Neutrophil (primary cell): ENCODE measurements at regions not wholly inside any gene's neighbourhood (a gene's known extent, or its start where the extent isn't known, plus 50 kb on each side); places are given as distances from the start of the nearest gene placed in this dataset.
"Not testable (repeated sequence)": the region's sequence is repeated elsewhere in the genome, so short reads cannot be mapped to it uniquely, and the experiment has no call there.

Source experiments
- H3K27ac ChIP-seq: fragments of 200-600 bp; sonication (generic); 2 replicates; pipeline ENCODE4 v1.5.1; 2016; ENCODE audit warnings: mild to moderate bottlenecking, moderate library complexity
- H3K27me3 ChIP-seq: fragments of 200-600 bp; sonication (generic); 2 replicates; pipeline ENCODE4 v1.6.0; 2016; ENCODE audit warnings: mild to moderate bottlenecking
- H3K36me3 ChIP-seq: fragments of 200-600 bp; sonication (generic); 2 replicates; pipeline ENCODE4 v1.5.1; 2017
- H3K4me1 ChIP-seq, 2 experiments: fragments of 200-600 bp in 1 of 2; sonication (generic) in 1 of 2; 1 replicate in 1 of 2; 2 replicates in 1 of 2; pipeline versions ENCODE4 v1.5.1 to v1.6.1; 2013 to 2016; ENCODE audit warnings: low read depth in 1 of 2, low read length in 1 of 2, mild to moderate bottlenecking in 1 of 2, moderate library complexity in 1 of 2; ENCODE audit not compliant: control insufficient read depth in 1 of 2, insufficient read depth in 1 of 2
- H3K4me3 ChIP-seq, 2 experiments: fragments of 200-600 bp in 1 of 2; sonication (generic) in 1 of 2; 1 replicate in 1 of 2; 2 replicates in 1 of 2; pipeline ENCODE4 v1.5.1; 2013 to 2016; ENCODE audit warnings: low read depth in 1 of 2, low read length in 1 of 2, mild to moderate bottlenecking in 1 of 2, moderate library complexity in 1 of 2
- H3K9me3 ChIP-seq: fragments of 200-600 bp; sonication (generic); 2 replicates; pipeline ENCODE4 v1.5.1; 2016
- TF ChIP-seq, protein P1 (sequence below): fragments of 200-600 bp; sonication (generic); IDR thresholded peaks from 2 replicates; pipeline ENCODE4 v1.5.1; 2016; ENCODE audit warnings: antibody characterized with exemption

DNA sequence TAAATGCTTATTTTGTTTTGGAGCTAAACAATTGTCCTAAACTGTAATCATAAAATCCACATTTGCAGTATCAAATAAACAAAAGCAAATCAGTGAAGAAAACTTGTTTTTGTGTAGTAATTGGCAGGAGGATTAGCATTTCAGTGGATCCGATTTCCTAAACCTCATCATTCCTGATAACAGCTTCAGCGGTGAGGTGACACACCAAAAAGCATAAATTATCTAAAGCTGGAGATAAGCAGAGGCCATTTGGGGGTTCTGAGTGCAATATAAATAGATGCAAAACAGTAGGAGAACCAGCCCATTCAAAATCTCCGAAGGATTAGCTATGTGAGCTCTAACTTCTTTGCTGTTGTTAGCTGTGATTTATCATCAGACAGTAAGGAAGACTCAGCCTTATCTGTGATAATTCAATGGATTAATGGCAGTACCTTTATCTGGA is 235.8 kb downstream of the EPHA7 start:
- H3K27ac ChIP-seq, result no peak overlapping the region
- H3K27me3 ChIP-seq, result no peaks in the 10 kb centered on the region
- no peaks in the 10 kb centered on the region for H3K9me3 ChIP-seq
- TF ChIP-seq, protein P1, sequence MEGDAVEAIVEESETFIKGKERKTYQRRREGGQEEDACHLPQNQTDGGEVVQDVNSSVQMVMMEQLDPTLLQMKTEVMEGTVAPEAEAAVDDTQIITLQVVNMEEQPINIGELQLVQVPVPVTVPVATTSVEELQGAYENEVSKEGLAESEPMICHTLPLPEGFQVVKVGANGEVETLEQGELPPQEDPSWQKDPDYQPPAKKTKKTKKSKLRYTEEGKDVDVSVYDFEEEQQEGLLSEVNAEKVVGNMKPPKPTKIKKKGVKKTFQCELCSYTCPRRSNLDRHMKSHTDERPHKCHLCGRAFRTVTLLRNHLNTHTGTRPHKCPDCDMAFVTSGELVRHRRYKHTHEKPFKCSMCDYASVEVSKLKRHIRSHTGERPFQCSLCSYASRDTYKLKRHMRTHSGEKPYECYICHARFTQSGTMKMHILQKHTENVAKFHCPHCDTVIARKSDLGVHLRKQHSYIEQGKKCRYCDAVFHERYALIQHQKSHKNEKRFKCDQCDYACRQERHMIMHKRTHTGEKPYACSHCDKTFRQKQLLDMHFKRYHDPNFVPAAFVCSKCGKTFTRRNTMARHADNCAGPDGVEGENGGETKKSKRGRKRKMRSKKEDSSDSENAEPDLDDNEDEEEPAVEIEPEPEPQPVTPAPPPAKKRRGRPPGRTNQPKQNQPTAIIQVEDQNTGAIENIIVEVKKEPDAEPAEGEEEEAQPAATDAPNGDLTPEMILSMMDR, result no peak
- no peak overlapping the region for H3K4me3 ChIP-seq
- no peaks in the 10 kb centered on the region for H3K4me1 ChIP-seq
- H3K36me3 ChIP-seq, result no peaks in the 10 kb centered on the region

DNA sequence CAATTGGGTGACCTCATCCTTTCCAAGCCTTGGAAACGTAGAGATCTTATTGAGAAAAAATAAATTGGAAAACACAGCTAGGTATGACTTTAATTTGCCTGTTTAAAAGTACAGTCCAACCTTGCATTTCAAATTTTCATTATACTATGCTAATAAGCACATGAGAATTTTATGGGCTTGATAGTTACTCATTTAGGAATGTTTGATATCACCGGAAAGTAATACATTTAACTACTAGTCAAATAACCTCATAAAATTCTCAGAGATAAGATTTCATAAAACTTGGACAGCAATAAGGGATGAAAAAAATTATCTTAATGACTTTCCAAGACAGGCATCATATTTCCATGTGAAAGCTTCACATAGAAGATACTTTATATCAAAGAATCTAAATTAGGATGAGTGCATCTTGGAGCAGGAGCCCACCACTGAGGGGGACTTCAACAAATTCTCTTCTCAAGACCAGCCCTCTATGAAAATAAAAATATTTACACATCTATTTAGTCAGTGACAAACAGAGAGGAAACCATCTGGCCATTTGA is 236.3 kb downstream of the EPHA7 start:
- TF ChIP-seq, protein P1, result no peak
- no peaks in the 10 kb centered on the region for H3K4me1 ChIP-seq
- no peaks in the 10 kb centered on the region for H3K9me3 ChIP-seq
- H3K4me3 ChIP-seq, result no peak overlapping the region
- H3K27ac ChIP-seq, result no peak overlapping the region
- H3K27me3 ChIP-seq, result no peaks in the 10 kb centered on the region
- H3K36me3 ChIP-seq, result no peaks in the 10 kb centered on the region

DNA sequence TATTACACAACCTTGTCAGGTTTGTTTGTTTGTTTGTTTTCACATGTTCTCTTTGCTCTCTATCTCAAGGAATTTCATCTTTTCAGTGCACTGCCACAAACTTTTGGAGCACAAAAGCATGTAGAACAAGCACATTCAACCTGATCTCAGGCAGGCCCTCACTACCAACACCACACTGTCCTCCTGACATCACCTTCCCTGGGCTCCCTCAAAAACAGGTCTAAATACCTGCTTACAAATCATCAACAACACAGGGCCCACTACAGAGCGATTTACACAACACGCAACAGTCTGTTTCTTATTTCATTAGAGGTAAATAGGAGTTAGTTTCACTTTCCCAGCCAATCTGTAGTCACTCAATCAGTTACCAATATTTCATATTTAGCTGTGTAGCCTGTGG is 241.4 kb downstream of the EPHA7 start:
- Histone ChIP-seq H3K4me3 (no peak overlapping the region), H3K36me3 (no peaks in the 10 kb centered on the region), H3K4me1 (no peaks in the 10 kb centered on the region), H3K9me3 (no peaks in the 10 kb centered on the region), H3K27me3 (no peaks in the 10 kb centered on the region), H3K27ac (no peak overlapping the region)
- TF ChIP-seq, protein P1, result no peak

DNA sequence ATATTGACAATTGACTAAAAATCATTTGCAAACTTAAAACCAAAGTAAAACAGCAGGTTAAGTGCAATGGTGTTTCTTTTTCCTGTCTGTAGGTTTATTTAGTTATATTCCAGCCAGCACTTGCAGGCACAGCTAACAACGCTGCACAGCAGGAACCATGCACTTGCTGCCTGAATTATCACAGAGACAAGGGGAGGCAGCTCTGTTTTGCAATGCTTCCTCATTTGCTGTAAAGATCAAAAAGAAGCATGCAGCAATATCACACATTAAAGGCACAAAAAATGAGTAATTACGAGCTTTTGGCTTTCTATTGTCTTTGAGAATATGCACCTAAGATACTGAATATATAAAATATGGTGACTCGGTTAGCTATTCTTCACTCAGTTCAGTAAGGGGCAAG is 241.9 kb downstream of the EPHA7 start:
- TF ChIP-seq, protein P1, result no peak
- H3K9me3 ChIP-seq, result no peaks in the 10 kb centered on the region

DNA sequence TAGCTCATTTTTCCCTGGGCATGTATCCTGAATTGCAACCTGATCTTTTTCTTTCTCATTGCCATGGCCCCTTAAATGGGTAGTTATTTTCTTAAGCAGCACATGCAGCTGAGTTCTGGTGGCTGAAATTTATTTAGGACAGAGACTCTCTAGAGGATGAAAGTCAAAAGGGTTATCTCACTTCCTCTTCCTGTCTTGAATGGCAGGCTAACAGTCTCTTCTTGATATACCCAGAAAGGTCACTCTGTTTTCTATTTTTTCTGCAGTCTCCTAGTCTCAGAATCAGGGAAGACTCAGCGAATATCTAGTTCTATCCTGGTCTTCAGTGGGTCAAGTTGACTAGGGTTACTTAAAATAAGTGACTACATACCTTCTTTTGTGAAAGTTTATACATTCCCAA is 243.3 kb downstream of the EPHA7 start:
- Histone ChIP-seq H3K27me3 (no peaks in the 10 kb centered on the region), H3K4me1 (no peaks in the 10 kb centered on the region), H3K27ac (no peak overlapping the region), H3K9me3 (no peaks in the 10 kb centered on the region), H3K4me3 (no peak overlapping the region), H3K36me3 (no peaks in the 10 kb centered on the region)
- TF ChIP-seq, protein P1, result no peak

More for the DNA sequence above, 241.9 kb downstream of the EPHA7 start:
- H3K27ac ChIP-seq, result no peak overlapping the region
- H3K4me1 ChIP-seq, result no peaks in the 10 kb centered on the region
- H3K4me3 ChIP-seq, result no peak overlapping the region
- no peaks in the 10 kb centered on the region for H3K27me3 ChIP-seq
- H3K36me3 ChIP-seq, result no peaks in the 10 kb centered on the region

DNA sequence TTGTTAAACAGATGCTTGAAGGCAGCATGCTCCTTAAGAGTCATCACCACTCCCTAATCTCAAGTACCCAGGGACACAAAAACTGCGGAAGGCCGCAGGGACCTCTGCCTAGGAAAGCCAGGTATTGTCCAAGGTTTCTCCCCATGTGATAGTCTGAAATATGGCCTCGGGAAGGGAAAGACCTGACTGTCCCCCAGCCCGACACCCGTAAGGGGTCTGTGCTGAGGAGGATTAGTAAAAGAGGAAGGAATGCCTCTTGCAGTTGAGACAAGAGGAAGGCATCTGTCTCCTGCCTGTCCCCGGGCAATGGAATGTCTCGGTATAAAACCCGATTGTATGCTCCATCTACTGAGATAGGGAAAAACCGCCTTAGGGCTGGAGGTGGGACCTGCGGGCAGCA is 245.8 kb downstream of the EPHA7 start:
- H3K4me3 ChIP-seq, H3K27ac ChIP-seq, H3K36me3 ChIP-seq, H3K9me3 ChIP-seq, H3K4me1 ChIP-seq, H3K27me3 ChIP-seq: not testable (repeated sequence)
